ENCODE measurements at regions not wholly inside any gene's neighbourhood (a gene's known extent, or its start where the extent isn't known, plus 50 kb on each side); places are given as distances from the start of the nearest gene placed in this dataset.

DNA sequence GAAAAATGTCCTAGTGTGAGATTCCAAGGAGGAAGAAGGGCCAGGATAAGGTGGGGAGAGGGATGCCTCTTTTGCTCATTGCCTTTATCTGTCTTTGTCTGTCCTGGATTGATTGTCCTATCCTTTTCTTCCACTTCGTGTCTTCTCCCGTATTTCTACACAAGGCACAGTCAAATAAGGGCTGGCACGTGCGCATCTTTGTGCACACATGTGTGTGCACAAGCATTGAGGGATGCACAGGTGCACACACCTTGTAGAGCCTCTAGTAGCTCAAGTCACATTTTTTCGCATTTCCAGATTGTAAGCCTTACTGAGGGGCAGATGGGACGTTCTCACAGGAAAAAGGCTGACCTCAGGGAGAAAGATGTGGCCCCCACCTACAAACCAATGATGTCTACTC lies 170.2 kb upstream of the TNP1 start:
- TF ChIP-seq, protein P1, sequence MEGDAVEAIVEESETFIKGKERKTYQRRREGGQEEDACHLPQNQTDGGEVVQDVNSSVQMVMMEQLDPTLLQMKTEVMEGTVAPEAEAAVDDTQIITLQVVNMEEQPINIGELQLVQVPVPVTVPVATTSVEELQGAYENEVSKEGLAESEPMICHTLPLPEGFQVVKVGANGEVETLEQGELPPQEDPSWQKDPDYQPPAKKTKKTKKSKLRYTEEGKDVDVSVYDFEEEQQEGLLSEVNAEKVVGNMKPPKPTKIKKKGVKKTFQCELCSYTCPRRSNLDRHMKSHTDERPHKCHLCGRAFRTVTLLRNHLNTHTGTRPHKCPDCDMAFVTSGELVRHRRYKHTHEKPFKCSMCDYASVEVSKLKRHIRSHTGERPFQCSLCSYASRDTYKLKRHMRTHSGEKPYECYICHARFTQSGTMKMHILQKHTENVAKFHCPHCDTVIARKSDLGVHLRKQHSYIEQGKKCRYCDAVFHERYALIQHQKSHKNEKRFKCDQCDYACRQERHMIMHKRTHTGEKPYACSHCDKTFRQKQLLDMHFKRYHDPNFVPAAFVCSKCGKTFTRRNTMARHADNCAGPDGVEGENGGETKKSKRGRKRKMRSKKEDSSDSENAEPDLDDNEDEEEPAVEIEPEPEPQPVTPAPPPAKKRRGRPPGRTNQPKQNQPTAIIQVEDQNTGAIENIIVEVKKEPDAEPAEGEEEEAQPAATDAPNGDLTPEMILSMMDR (IDR thresholded peaks at IDR 0.05), result no peak
- no peak for TF ChIP-seq POLR2A (IDR thresholded peaks at IDR 0.05)

Measured in uterus (tissue), 2 donors.